CD4-positive, alpha-beta T cell (primary cell): ENCODE measurements at regions not wholly inside any gene's neighbourhood (a gene's known extent, or its start where the extent isn't known, plus 50 kb on each side); places are given as distances from the start of the nearest gene placed in this dataset.

Source experiments
- ATAC-seq: fragments of 200-7000 bp; cut with Tn5 transposase; one replicate; pipeline ENCODE4 v1.10.0; 2022; ENCODE audit warnings: mild to moderate bottlenecking; ENCODE audit not compliant: poor library complexity
- CTCF ChIA-PET: fragments of 350-600 bp; sonication (Branson Sonifier 250); formaldehyde crosslinking; loops from one replicate; lab custom pipeline; 2021; ENCODE audit warnings: antibody characterized with exemption, inconsistent platforms; lab: Charles Lee
- POLR2A ChIA-PET: fragments of 350-600 bp; sonication (Branson Sonifier 250); formaldehyde crosslinking; loops from one replicate; lab custom pipeline; 2021; ENCODE audit warnings: antibody characterized with exemption, inconsistent platforms; lab: Charles Lee
- DNase-seq, 14 experiments: peaks; one replicate each; pipeline ENCODE4 v3.0.0-alpha.2; 2013 to 2020; ENCODE audit warnings: mixed read lengths in 2 of 14
- H3K27ac ChIP-seq, 2 donors: one replicate each; pipeline versions ENCODE4 v1.5.1 to v1.7.0; 2013; ENCODE audit warnings: low read length in 2 of 2, low read depth in 1 of 2, mild to moderate bottlenecking in 1 of 2
- H3K27me3 ChIP-seq, 2 experiments: 1 replicate in 1 of 2; 2 replicates in 1 of 2; pipeline versions ENCODE4 v1.6.1 to v1.7.0; 2013; ENCODE audit warnings: low read length in 2 of 2, control low read depth in 1 of 2, mild to moderate bottlenecking in 1 of 2, moderate library complexity in 1 of 2; ENCODE audit not compliant: insufficient read depth in 2 of 2, control insufficient read depth in 1 of 2
- H3K36me3 ChIP-seq: one replicate; pipeline ENCODE4 v1.6.1; 2013; ENCODE audit warnings: low read length, control low read depth; ENCODE audit not compliant: insufficient read depth
- H3K4me1 ChIP-seq: one replicate; pipeline ENCODE4 v1.6.1; 2013; ENCODE audit warnings: low read length, control low read depth; ENCODE audit not compliant: insufficient read depth
- H3K4me3 ChIP-seq: one replicate; pipeline ENCODE4 v1.5.1; 2013; ENCODE audit warnings: mild to moderate bottlenecking, low read length, moderate library complexity
- H3K9me3 ChIP-seq, 2 experiments: 1 replicate in 1 of 2; 2 replicates in 1 of 2; pipeline versions ENCODE4 v1.6.1 to v1.7.0; 2013; ENCODE audit warnings: low read length in 2 of 2, mild to moderate bottlenecking in 2 of 2, control low read depth in 1 of 2, moderate library complexity in 1 of 2; ENCODE audit not compliant: control insufficient read depth in 1 of 2, insufficient read depth in 1 of 2
- H3K27ac Mint-ChIP-seq: one replicate; pipeline ENCODE4 v1.8.0; 2020; ENCODE audit warnings: mixed read lengths
- H3K27me3 Mint-ChIP-seq: one replicate; pipeline ENCODE4 v1.8.0; 2021; ENCODE audit warnings: mixed read lengths
- H3K36me3 Mint-ChIP-seq: one replicate; pipeline ENCODE4 v1.8.0; 2021; ENCODE audit warnings: low read depth, mixed read lengths
- H3K4me1 Mint-ChIP-seq: one replicate; pipeline ENCODE4 v1.8.0; 2021; ENCODE audit warnings: low read depth, mixed read lengths
- H3K4me3 Mint-ChIP-seq: one replicate; pipeline ENCODE4 v1.8.0; 2020; ENCODE audit warnings: mild to moderate bottlenecking, mixed read lengths
- H3K9me3 Mint-ChIP-seq: one replicate; pipeline ENCODE4 v1.8.0; 2020; ENCODE audit warnings: mixed read lengths
- intact Hi-C, 2 experiments: fragments of 100-400 bp; cut with DNase I in 1 of 2; cut with micrococcal nuclease in 1 of 2; formaldehyde crosslinking; loops; one replicate each; pipeline versions ENCODE4 v1.15.1 to v1.9.0; 2023 to 2025; cut with DNase I, micrococcal nuclease
- TF ChIP-seq, protein P1 (sequence below): fragments of 200-600 bp; IDR thresholded peaks from one replicate; pipeline ENCODE4 v1.8.0; 2022; ENCODE audit warnings: antibody characterized with exemption, mild to moderate bottlenecking

DNA sequence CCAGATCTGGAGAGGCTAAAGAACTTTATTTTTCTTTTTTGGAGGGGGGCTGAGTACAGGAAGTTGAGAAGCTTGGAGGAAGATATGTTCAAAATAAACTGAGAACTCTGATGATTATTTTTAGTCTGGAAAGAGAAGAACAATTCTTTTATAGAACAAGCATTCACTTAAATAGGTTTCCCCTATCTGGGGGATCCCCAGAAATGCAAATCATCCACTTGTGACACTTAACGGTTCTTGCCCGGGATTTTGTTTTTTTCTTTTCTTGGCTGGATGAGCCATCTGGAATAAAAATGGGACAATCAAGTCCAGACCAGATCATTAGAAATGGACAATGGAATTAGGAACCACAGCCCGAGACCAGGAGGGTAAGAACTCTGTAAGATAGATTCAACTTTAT, 95.9 kb upstream of the EGR2 start:
- POLR2A ChIA-PET = no interaction called here

DNA sequence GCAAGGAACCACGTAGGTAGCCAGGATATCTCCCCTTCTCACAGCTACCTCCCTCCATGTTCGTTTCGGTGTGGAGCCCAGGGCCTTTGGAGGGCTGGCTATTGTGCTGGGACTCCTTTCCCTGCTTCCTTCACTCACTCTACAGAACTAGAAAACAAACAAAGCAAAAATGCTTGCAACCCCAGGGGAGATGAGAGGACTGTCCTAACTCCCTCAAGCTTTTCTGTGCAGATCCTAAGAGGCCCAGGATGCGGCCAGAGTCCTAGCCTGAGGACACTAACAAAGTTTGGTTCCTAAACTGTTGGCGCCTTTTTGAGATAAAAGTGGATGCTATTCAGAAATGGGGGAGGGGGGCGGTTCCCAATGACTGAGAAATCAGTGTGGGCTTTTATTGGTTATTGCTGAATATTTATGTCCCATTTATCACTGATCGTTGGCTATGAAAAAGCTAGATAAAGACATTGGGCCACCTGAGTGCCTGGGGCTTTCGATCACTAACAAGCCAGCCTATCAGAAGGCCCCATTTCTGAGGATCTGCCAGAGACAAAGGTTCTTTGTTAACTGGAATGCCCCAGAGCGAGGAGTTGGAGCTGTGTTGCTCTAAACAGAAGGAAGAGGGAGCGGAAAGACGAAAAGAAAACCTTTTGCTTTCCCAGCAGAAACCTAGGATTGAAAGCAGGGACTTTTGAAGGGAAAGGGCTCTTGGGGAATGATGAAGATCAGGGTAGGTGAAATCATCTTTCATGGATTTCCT, 95.2 kb upstream of the EGR2 start:
- no peaks in the 10 kb centered on the region for H3K36me3 Mint-ChIP-seq
- H3K27ac Mint-ChIP-seq = no peak overlapping the region
- peaks cover 19% of the 10 kb centered on the region for H3K27me3 Mint-ChIP-seq
- no peak overlapping the region for H3K27ac ChIP-seq
- intact Hi-C loops = no loop called here
- H3K4me1 ChIP-seq = no peaks in the 10 kb centered on the region
- no peak overlapping the region for H3K4me3 Mint-ChIP-seq
- CTCF ChIA-PET = no interaction called here
- POLR2A ChIA-PET = no interaction called here
- DNase-seq = no peak
- H3K9me3 ChIP-seq = no peaks in the 10 kb centered on the region
- H3K36me3 ChIP-seq = no peaks in the 10 kb centered on the region
- no peaks in the 10 kb centered on the region for H3K9me3 Mint-ChIP-seq
- TF ChIP-seq, protein P1, sequence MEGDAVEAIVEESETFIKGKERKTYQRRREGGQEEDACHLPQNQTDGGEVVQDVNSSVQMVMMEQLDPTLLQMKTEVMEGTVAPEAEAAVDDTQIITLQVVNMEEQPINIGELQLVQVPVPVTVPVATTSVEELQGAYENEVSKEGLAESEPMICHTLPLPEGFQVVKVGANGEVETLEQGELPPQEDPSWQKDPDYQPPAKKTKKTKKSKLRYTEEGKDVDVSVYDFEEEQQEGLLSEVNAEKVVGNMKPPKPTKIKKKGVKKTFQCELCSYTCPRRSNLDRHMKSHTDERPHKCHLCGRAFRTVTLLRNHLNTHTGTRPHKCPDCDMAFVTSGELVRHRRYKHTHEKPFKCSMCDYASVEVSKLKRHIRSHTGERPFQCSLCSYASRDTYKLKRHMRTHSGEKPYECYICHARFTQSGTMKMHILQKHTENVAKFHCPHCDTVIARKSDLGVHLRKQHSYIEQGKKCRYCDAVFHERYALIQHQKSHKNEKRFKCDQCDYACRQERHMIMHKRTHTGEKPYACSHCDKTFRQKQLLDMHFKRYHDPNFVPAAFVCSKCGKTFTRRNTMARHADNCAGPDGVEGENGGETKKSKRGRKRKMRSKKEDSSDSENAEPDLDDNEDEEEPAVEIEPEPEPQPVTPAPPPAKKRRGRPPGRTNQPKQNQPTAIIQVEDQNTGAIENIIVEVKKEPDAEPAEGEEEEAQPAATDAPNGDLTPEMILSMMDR = no peak
- peaks cover 0 to 4% of the 10 kb centered on the region in 2 experiments for H3K27me3 ChIP-seq
- no peaks in the 10 kb centered on the region for H3K4me1 Mint-ChIP-seq
- H3K4me3 ChIP-seq = no peak overlapping the region
- no peak for ATAC-seq

More for the DNA sequence above, 95.9 kb upstream of the EGR2 start:
- Mint-ChIP-seq H3K4me3 (no peak overlapping the region), H3K4me1 (no peaks in the 10 kb centered on the region), H3K9me3 (no peaks in the 10 kb centered on the region), H3K27ac (no peak overlapping the region), H3K36me3 (no peaks in the 10 kb centered on the region), H3K27me3 (peaks cover 22% of the 10 kb centered on the region)
- TF ChIP-seq, protein P1 = no peak
- ATAC-seq (no peak), DNase-seq (no peak)
- Histone ChIP-seq H3K27me3 (peaks cover 0 to 4% of the 10 kb centered on the region in 2 experiments), H3K36me3 (no peaks in the 10 kb centered on the region), H3K4me1 (no peaks in the 10 kb centered on the region), H3K27ac (no peak overlapping the region), H3K4me3 (no peak overlapping the region), H3K9me3 (no peaks in the 10 kb centered on the region)
- intact Hi-C loops = no loop called here
- CTCF ChIA-PET = no interaction called here

DNA sequence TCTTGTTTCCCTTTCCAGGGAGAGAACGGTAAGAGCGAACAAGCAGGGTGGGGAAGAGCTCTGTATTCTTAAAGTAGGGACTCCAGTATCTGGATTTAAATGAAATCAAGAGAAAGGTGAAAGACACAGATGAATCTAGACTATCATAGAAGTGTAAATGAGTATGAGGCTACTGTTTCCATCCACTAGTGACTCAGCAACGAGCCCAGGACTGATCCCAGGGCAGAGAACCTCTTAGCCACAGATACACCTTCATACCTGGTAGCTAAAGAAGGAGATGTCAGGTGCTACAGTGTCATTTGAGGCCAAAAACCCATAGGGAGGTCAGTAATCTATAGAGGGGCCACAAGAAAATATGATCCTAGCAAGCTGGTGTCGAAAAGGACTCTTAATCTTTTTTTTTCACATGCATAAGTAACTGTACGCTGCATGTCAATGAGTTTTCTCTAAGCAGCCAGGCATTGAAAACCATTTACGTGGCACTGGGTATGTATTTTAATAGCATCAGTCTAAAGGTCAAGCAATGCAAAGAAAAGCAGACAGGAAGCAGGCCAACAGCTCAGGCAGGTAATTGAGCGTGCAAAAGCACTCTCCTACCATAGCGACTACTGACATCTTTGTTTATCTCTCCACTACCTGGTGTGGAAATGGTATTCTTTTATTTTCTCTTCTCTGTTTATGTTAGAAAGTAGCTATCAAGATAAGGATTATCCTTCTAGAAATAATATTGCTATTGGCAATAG, 91.5 kb upstream of the EGR2 start:
- Mint-ChIP-seq H3K36me3 (no peaks in the 10 kb centered on the region), H3K4me3 (no peak overlapping the region), H3K27ac (no peak overlapping the region), H3K4me1 (no peaks in the 10 kb centered on the region), H3K9me3 (no peaks in the 10 kb centered on the region), H3K27me3 (peaks cover 9% of the 10 kb centered on the region)
- Histone ChIP-seq H3K9me3 (no peaks in the 10 kb centered on the region), H3K27ac (no peak overlapping the region), H3K4me1 (no peaks in the 10 kb centered on the region), H3K36me3 (no peaks in the 10 kb centered on the region), H3K4me3 (no peak overlapping the region), H3K27me3 (peaks cover 0 to 4% of the 10 kb centered on the region in 2 experiments)
- intact Hi-C loops = no loop called here
- CTCF ChIA-PET = interaction anchor here (1.4 to 2.3 kb wide), 2 partner anchors 11 to 176 kb away, joined by 3 to 5 read pairs; no protein-coding TSS in a partner anchor
- POLR2A ChIA-PET = no interaction called here
- DNase-seq = no peak
- TF ChIP-seq, protein P1 = no peak
- ATAC-seq = no peak
